Body of pancreas (tissue), 4 donors: ENCODE measurements at regions not wholly inside any gene's neighbourhood (a gene's known extent, or its start where the extent isn't known, plus 50 kb on each side); places are given as distances from the start of the nearest gene placed in this dataset.
"Not testable (repeated sequence)": the region's sequence is repeated elsewhere in the genome, so short reads cannot be mapped to it uniquely, and the experiment has no call there.

ENCODE experiments used
- ATAC-seq: fragments of 150-250 bp; one replicate; pipeline ENCODE4 v1.9.1; 2016
- DNase-seq, 4 donors: peaks; one replicate each; pipeline ENCODE4 v3.0.0-alpha.2; 2019
- H3K27ac ChIP-seq, 4 donors: fragments of 200-600 bp; sonication (generic); 1 replicate in 3 of 4; 2 replicates in 1 of 4; pipeline versions ENCODE4 v1.5.1 to v1.6.1; 2016 to 2019; ENCODE audit warnings: mild to moderate bottlenecking in 1 of 4, mixed read lengths in 1 of 4, moderate library complexity in 1 of 4
- H3K27me3 ChIP-seq, 2 donors: fragments of 200-600 bp; sonication (generic); one replicate each; pipeline ENCODE4 v1.6.0; 2016; ENCODE audit warnings: mild to moderate bottlenecking in 1 of 2
- H3K36me3 ChIP-seq, 2 donors: fragments of 200-600 bp; sonication (generic); replicated peaks in 1 of 2; 2 replicates each; pipeline ENCODE4 v1.5.1; 2016; ENCODE audit warnings: low read depth in 2 of 2; ENCODE audit not compliant: insufficient read depth in 1 of 2
- H3K4me1 ChIP-seq: fragments of 200-600 bp; sonication (generic); one replicate; pipeline ENCODE4 v1.6.0; 2016
- H3K4me3 ChIP-seq, 2 donors: fragments of 200-600 bp; sonication (generic); 1 replicate in 1 of 2; 2 replicates in 1 of 2; pipeline ENCODE4 v1.5.1; 2016 to 2019
- H3K9me3 ChIP-seq, 3 donors: fragments of 200-600 bp; sonication (generic); 1 replicate in 2 of 3; 2 replicates in 1 of 3; pipeline ENCODE4 v1.5.1; 2016
- CTCF ChIP-seq, 7 experiments: fragments of 450-650 bp in 4 of 7; fragments of 200-600 bp in 3 of 7; sonication (generic) in 3 of 7; IDR thresholded peaks; one replicate each; pipeline ENCODE4 v1.5.1; 2016 to 2019; ENCODE audit warnings: antibody characterized with exemption in 7 of 7
- POLR2A ChIP-seq, 3 donors: fragments of 450-650 bp; IDR thresholded peaks; one replicate each; pipeline ENCODE4 v1.6.1; 2016; ENCODE audit warnings: antibody characterized with exemption in 3 of 3, mild to moderate bottlenecking in 2 of 3
- WGBS, 2 donors: methylation state at CpG; one replicate each; pipeline ENCODE4 v1.1.5; 2017; 5-methylcytosine and 5-hydroxymethylcytosine counted together
- intact Hi-C: fragments of 100-400 bp; cut with DNase I; formaldehyde crosslinking; loops from one replicate; pipeline ENCODE4 v1.15.1; 2023

GRCh38 chr6:49300911-49301310 lies 162.1 kb downstream of the MMUT start:
- TF ChIP-seq POLR2A (IDR thresholded peaks at IDR 0.05) (no peak), CTCF (IDR thresholded peaks at IDR 0.05) (no peak)
- Histone ChIP-seq H3K27ac (no peak overlapping the region), H3K4me1 (no peaks in the 10 kb centered on the region), H3K36me3 (no peaks in the 10 kb centered on the region), H3K9me3 (no peaks in the 10 kb centered on the region), H3K4me3 (no peak overlapping the region), H3K27me3 (no peaks in the 10 kb centered on the region)
- DNase-seq (no peak), ATAC-seq (no peak)
- intact Hi-C loops = no loop called here

- 74 to 82% methylated on average over 1 of the region's 1 CpG for WGBS, 2 donors
- intact Hi-C loops = no loop called here
- no peak for DNase-seq
Observed at GRCh38 chr6:49300443-49300842, 162.6 kb downstream of the MMUT start.

DNA sequence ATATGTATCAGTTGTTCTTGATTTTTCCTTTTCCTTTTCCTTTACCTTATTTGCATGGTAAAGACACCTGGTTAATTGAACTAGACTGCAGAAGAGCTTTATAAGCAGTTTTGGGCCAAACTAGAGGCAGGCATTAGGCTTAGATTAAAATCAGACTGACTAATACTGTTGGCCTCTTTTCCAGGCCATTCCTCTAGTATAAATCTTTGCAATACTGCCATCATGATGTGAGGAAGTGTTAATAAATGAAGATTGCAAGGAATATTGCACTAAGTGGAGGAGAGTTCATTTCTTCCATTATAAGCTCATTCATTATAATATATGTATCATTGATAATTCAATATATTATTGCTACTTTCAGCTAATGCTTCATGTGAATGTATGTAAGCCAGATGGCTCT lies 163.8 kb downstream of the MMUT start:
- DNase-seq (no peak), ATAC-seq (no peak)
- no peaks in the 10 kb centered on the region for H3K9me3 ChIP-seq
- H3K4me1 ChIP-seq = no peaks in the 10 kb centered on the region
- H3K4me3 ChIP-seq = no peak overlapping the region
- H3K36me3 ChIP-seq = no peaks in the 10 kb centered on the region
- TF ChIP-seq POLR2A (IDR thresholded peaks at IDR 0.05) = no peak
- TF ChIP-seq CTCF (IDR thresholded peaks at IDR 0.05) = no peak
- intact Hi-C loops = no loop called here
- H3K27ac ChIP-seq = no peak overlapping the region
- H3K27me3 ChIP-seq = no peaks in the 10 kb centered on the region

More at GRCh38 chr6:49300443-49300842, 162.6 kb downstream of the MMUT start:
- H3K9me3 ChIP-seq = no peaks in the 10 kb centered on the region
- H3K4me3 ChIP-seq = no peak overlapping the region
- ATAC-seq = no peak
- H3K4me1 ChIP-seq = no peaks in the 10 kb centered on the region
- no peak for TF ChIP-seq CTCF (IDR thresholded peaks at IDR 0.05)
- no peak for TF ChIP-seq POLR2A (IDR thresholded peaks at IDR 0.05)
- H3K36me3 ChIP-seq = no peaks in the 10 kb centered on the region
- no peak overlapping the region for H3K27ac ChIP-seq
- no peaks in the 10 kb centered on the region for H3K27me3 ChIP-seq

- Histone ChIP-seq H3K4me3 (no peak overlapping the region), H3K27me3 (no peaks in the 10 kb centered on the region), H3K27ac (no peak overlapping the region), H3K36me3 (no peaks in the 10 kb centered on the region), H3K9me3 (no peaks in the 10 kb centered on the region), H3K4me1 (no peaks in the 10 kb centered on the region)
- WGBS, 2 donors = 50 to 76% methylated on average over 1 of the region's 1 CpG
- intact Hi-C loops = no loop called here
- TF ChIP-seq POLR2A (IDR thresholded peaks at IDR 0.05) = no peak
- no peak for TF ChIP-seq CTCF (IDR thresholded peaks at IDR 0.05)
- ATAC-seq = no peak
- DNase-seq = no peak
Observed at GRCh38 chr6:49284180-49284579, 178.9 kb downstream of the MMUT start.

GRCh38 chr6:49274809-49275769 lies 188.0 kb downstream of the MMUT start:
- H3K4me3 ChIP-seq, DNase-seq, intact Hi-C loops, H3K36me3 ChIP-seq, ATAC-seq, H3K27ac ChIP-seq, H3K27me3 ChIP-seq, H3K9me3 ChIP-seq, H3K4me1 ChIP-seq: not testable (repeated sequence)
- WGBS, 2 donors = 71 to 73% methylated on average over 15 to 25 of the region's 27 CpGs
